ENCODE measurements at regions not wholly inside any gene's neighbourhood (a gene's known extent, or its start where the extent isn't known, plus 50 kb on each side); places are given as distances from the start of the nearest gene placed in this dataset.

DNA sequence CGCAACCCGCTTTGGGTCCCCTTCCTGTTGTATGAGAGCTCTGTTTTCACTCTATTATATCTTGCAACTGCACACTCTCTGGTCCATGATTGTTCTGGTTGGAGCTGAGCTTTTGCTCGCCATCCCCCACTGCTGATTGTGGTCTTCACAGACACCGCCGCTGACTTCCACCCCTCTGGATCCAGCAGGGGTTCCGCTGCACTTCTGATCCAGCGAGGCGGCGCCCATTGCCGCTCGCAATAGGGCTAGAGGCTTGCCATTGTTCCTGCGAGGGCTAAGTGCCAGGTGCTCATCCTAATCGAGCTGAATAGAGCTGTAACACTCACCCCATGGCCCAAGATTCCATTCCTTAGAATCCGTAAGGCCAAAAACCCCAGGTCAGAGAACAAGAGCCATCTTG lies 1905.8 kb upstream of the RAG2 start:
- DNase-seq (no peak), ATAC-seq (no peak)
- Histone ChIP-seq H3K4me3 (ENCODE audit: low read length) (no peak overlapping the region), H3K27ac (ENCODE audit: low read length) (no peak overlapping the region), H3K27me3 (ENCODE audit: control insufficient read depth, insufficient read depth) (no peaks in the 10 kb centered on the region), H3K9me3 (ENCODE audit: control insufficient read depth, low read length) (no peaks in the 10 kb centered on the region), H3K4me1 (ENCODE audit: control insufficient read depth, insufficient read depth, low read length) (no peaks in the 10 kb centered on the region)
- intact Hi-C loops (cut with DNase I), result no loop called here
- WGBS, result 93% methylated on average over 14 of the region's 14 CpGs

DNA sequence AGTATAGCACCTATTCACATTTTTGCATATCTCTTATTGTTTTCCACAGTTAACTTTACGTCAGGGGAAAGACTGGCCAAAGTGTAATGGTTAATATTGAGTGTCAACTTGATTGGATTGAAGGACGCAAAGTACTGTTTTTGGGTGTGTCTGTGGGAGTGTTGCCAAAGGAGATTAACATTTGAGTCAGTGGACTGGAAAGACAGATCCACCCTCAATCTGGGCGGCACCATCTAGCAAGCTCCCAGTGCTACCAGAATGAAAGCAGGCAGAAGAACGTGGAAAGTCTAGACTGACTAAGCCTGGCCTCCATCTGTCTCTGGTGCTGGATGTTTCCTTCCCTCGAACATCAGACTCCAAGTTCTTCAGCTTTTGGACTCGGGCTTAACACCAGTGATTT lies 1900.7 kb upstream of the RAG2 start:
- Histone ChIP-seq H3K27ac (ENCODE audit: low read length) (no peak overlapping the region), H3K9me3 (ENCODE audit: control insufficient read depth, low read length) (no peaks in the 10 kb centered on the region), H3K4me3 (ENCODE audit: low read length) (no peak overlapping the region), H3K4me1 (ENCODE audit: control insufficient read depth, insufficient read depth, low read length) (no peaks in the 10 kb centered on the region), H3K27me3 (ENCODE audit: control insufficient read depth, insufficient read depth) (no peaks in the 10 kb centered on the region)
- ATAC-seq (no peak), DNase-seq (no peak)
- intact Hi-C loops (cut with DNase I), result no loop called here
- 63% methylated on average over 6 of the region's 6 CpGs for WGBS

DNA sequence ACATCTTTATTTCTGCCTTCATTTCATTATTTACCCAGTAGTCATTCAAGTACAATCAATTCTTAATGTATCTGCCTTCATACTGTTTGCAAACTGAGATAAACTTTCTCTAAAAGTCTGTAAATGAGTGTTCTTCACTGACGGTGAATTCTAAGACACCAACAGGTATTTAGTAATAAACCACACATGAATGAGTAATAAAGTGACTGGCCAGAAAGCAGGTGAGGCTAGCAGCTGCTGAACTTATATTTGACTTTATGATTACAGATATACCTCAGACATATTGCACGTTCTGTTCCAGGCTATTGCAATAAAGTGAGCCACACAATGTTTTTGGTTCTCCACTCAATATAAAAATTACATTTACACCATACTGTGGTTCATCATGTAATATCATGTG lies 1894.0 kb upstream of the RAG2 start:
- Histone ChIP-seq H3K27ac (ENCODE audit: low read length) (no peak overlapping the region), H3K4me1 (ENCODE audit: control insufficient read depth, insufficient read depth, low read length) (no peaks in the 10 kb centered on the region), H3K4me3 (ENCODE audit: low read length) (no peak overlapping the region), H3K9me3 (ENCODE audit: control insufficient read depth, low read length) (no peaks in the 10 kb centered on the region), H3K27me3 (ENCODE audit: control insufficient read depth, insufficient read depth) (no peaks in the 10 kb centered on the region)
- DNase-seq (no peak), ATAC-seq (no peak)
- intact Hi-C loops (cut with DNase I), result no loop called here
- 89% methylated on average over 2 of the region's 2 CpGs for WGBS

DNA sequence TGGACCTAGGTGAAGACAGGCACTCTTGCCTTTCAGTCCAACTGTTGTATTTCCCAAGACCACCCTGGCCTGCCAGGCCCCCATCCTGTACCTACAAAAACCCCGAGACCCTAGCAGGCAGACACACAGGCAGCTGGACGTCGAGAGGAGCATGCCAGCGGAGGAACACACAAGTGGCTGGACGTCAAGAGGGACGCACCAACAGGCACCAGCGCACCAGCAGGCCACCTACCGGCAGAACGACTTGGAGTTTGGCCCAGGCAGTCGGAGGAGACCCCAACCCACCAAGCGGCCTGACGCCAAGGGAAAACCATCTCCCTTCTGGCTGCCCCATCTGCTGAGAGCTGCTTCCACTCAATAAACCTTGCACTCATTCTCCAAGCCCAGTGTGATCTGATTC lies 1883.4 kb upstream of the RAG2 start:
- no peaks in the 10 kb centered on the region for H3K4me1 ChIP-seq (ENCODE audit: control insufficient read depth, insufficient read depth, low read length)
- 93% methylated on average over 12 of the region's 12 CpGs for WGBS
- DNase-seq, result peak in 1 of 3 donors; percentile 34
- ATAC-seq, result no peak
- no peak overlapping the region for H3K4me3 ChIP-seq (ENCODE audit: low read length)
- no peaks in the 10 kb centered on the region for H3K9me3 ChIP-seq (ENCODE audit: control insufficient read depth, low read length)
- no peak overlapping the region for H3K27ac ChIP-seq (ENCODE audit: low read length)
- H3K27me3 ChIP-seq (ENCODE audit: control insufficient read depth, insufficient read depth), result no peaks in the 10 kb centered on the region
- intact Hi-C loops (cut with DNase I), result no loop called here

DNA sequence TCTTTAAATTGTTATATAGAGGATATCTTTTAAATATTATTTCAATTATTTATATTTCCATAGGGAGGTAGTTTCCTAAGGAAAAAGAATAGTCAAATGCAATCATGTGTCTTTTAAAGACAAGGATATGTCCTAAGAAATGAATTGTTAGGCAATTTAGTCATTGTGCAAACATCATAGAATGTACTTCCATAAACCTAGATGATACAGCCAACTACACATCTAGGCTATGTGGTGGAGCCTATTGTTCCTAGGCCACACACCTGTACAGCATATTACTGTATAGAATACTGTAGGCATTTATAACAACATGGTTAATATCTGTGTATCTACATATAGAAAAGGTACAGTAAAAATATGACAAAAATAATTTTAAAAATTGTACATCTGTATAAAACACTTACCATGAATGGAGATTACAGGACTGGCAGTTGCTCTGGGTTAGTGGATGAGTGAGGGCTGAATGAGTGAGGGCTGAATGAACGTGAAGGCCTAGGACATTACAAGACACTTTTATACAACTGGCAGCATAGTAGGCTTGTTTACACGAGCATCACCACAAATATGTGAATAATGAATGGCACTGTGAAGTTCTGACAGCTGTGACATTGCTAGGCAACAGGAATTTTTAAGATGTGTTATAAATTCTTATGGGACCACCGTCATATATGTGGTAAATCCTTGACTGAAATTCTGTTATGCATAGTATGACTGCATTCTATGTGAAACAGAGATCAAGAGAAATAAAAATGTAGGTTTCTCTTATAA lies 1879.0 kb upstream of the RAG2 start:
- 49% methylated on average over 3 of the region's 3 CpGs for WGBS
- no peak overlapping the region for H3K27ac ChIP-seq (ENCODE audit: low read length)
- ATAC-seq, result no peak
- H3K4me3 ChIP-seq (ENCODE audit: low read length), result no peak overlapping the region
- DNase-seq, result no peak
- H3K9me3 ChIP-seq (ENCODE audit: control insufficient read depth, low read length), result no peaks in the 10 kb centered on the region
- intact Hi-C loops (cut with DNase I), result no loop called here
- no peaks in the 10 kb centered on the region for H3K4me1 ChIP-seq (ENCODE audit: control insufficient read depth, insufficient read depth, low read length)
- no peaks in the 10 kb centered on the region for H3K27me3 ChIP-seq (ENCODE audit: control insufficient read depth, insufficient read depth)

DNA sequence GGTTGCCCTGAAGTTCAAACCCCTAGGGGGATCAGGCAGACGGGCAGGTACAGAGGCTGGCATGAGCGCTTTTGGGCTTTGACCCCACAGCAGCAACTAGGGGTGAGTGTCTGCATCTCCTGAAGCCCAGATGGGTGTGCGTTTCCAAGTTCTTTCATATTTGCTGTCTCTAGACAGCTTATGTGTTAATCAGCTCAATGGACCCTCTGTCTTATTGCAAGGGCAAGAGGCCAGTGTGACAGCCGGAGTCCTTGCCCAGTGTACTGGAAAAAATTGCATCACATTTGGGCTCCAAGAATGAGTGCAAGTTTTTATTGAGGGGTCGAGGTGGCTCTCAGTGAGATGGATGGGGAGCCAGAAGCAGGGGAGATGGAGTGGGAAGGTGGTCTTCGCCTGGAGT lies 1863.7 kb upstream of the RAG2 start:
- H3K4me1 ChIP-seq (ENCODE audit: control insufficient read depth, insufficient read depth, low read length), result no peaks in the 10 kb centered on the region
- no peak overlapping the region for H3K27ac ChIP-seq (ENCODE audit: low read length)
- no peak overlapping the region for H3K4me3 ChIP-seq (ENCODE audit: low read length)
- H3K27me3 ChIP-seq (ENCODE audit: control insufficient read depth, insufficient read depth), result no peaks in the 10 kb centered on the region
- 54% methylated on average over 6 of the region's 6 CpGs for WGBS
- ATAC-seq (peak; percentile 91 to 96), DNase-seq (peak; percentile 48 to 78 (median 66))
- intact Hi-C loops (cut with DNase I), result no loop called here
- no peaks in the 10 kb centered on the region for H3K9me3 ChIP-seq (ENCODE audit: control insufficient read depth, low read length)

DNA sequence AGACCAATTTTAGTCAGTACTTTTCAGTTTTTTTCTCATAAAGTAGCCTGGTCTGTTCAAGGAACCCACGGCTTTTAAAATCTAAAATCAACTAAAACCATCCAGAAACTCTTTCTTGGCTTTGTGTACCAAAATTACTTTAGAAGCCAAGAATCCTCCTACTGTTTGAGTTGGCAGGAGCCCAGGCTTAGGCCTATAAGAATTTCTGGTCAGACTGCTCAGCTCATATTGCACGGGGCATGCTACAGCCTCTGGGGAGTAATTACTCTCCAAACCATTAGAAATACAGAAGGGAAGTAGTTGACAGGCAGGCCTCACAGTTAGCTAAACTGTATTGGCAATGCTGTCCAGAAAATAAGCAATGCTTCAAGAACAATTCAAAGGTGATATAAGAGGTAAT lies 1862.9 kb upstream of the RAG2 start:
- Histone ChIP-seq H3K27me3 (ENCODE audit: control insufficient read depth, insufficient read depth) (no peaks in the 10 kb centered on the region), H3K4me3 (ENCODE audit: low read length) (no peak overlapping the region), H3K27ac (ENCODE audit: low read length) (no peak overlapping the region), H3K9me3 (ENCODE audit: control insufficient read depth, low read length) (no peaks in the 10 kb centered on the region), H3K4me1 (ENCODE audit: control insufficient read depth, insufficient read depth, low read length) (no peaks in the 10 kb centered on the region)
- 33% methylated on average over 2 of the region's 2 CpGs for WGBS
- ATAC-seq (peak; percentile 86 to 91), DNase-seq (peak; percentile 52 to 78 (median 61))
- intact Hi-C loops (cut with DNase I), result no loop called here

DNA sequence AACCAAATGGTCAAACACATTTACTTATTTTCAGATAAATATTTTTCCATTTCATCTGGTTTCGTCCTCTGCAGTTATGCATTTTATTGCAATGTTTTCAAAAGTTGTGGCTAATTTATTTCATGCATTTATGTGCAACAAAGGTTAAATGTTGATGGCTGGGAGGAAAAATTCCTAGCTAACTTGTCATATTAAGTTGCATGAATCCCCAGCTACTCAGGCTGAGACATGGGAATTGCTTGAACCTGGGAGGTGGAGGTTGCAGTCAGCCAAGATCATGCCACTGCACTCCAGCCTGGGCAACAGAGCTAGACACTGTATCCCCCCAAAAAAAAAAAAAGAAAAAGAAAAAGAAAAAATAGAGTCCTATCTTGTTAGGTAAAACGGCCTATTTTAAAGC lies 1862.4 kb upstream of the RAG2 start:
- ATAC-seq (no peak), DNase-seq (no peak)
- intact Hi-C loops (cut with DNase I), result no loop called here
- Histone ChIP-seq H3K9me3 (ENCODE audit: control insufficient read depth, low read length) (no peaks in the 10 kb centered on the region), H3K27me3 (ENCODE audit: control insufficient read depth, insufficient read depth) (no peaks in the 10 kb centered on the region), H3K4me1 (ENCODE audit: control insufficient read depth, insufficient read depth, low read length) (no peaks in the 10 kb centered on the region), H3K27ac (ENCODE audit: low read length) (no peak overlapping the region), H3K4me3 (ENCODE audit: low read length) (no peak overlapping the region)
- WGBS, result 57% methylated on average over 2 of the region's 2 CpGs

DNA sequence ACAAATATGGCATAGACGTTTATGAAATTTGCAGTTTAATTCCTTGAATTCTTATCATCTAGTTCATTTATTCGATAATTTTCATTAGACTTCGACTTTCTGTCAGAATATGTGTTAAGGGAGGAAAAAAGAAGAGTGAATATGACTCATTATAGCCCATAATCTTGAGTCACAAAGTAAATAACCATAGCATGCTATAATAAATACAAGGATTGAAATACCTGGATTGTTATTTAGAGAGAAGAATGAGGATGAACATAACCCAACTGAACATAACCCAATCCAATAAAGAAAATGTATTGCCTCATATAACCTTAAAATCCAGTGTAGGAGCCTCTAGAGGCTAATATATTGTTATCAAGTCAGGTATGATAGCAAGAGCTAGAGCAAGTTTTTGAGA lies 1858.3 kb upstream of the RAG2 start:
- Histone ChIP-seq H3K4me3 (ENCODE audit: low read length) (no peak overlapping the region), H3K4me1 (ENCODE audit: control insufficient read depth, insufficient read depth, low read length) (no peaks in the 10 kb centered on the region), H3K27ac (ENCODE audit: low read length) (no peak overlapping the region), H3K9me3 (ENCODE audit: control insufficient read depth, low read length) (no peaks in the 10 kb centered on the region), H3K27me3 (ENCODE audit: control insufficient read depth, insufficient read depth) (no peaks in the 10 kb centered on the region)
- WGBS, result 72% methylated on average over 3 of the region's 3 CpGs
- DNase-seq, result no peak
- no peak for ATAC-seq
- intact Hi-C loops (cut with DNase I), result no loop called here

DNA sequence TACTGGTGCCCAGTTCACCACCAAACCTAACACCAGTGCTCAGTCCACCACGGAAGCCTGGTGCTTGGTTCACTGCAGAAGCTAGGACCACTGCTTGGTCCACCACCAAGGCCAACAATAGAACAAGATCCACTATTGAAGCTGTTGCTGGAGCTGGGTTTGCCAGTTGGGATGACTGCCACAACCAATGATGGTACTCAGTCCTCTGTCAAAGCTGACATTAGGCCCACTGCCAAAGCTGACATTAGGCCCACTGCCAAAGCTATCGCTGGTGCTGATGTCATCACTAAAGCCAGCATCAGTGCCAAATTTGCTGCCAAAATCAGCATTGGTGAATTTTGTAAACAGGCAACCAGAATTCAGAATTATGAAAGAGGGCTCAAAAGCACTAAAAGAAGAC lies 1850.2 kb upstream of the RAG2 start:
- H3K27me3 ChIP-seq (ENCODE audit: control insufficient read depth, insufficient read depth), result no peaks in the 10 kb centered on the region
- intact Hi-C loops (cut with DNase I), result no loop called here
- peaks cover 4% of the 10 kb centered on the region for H3K4me1 ChIP-seq (ENCODE audit: control insufficient read depth, insufficient read depth, low read length)
- ATAC-seq (peak; percentile 14 to 80), DNase-seq (peak; percentile 45 to 83 (median 82))
- H3K4me3 ChIP-seq (ENCODE audit: low read length), result no peak overlapping the region
- H3K27ac ChIP-seq (ENCODE audit: low read length), result no peak overlapping the region
- no peaks in the 10 kb centered on the region for H3K9me3 ChIP-seq (ENCODE audit: control insufficient read depth, low read length)
- WGBS, result 37% methylated on average over 2 of the region's 2 CpGs

DNA sequence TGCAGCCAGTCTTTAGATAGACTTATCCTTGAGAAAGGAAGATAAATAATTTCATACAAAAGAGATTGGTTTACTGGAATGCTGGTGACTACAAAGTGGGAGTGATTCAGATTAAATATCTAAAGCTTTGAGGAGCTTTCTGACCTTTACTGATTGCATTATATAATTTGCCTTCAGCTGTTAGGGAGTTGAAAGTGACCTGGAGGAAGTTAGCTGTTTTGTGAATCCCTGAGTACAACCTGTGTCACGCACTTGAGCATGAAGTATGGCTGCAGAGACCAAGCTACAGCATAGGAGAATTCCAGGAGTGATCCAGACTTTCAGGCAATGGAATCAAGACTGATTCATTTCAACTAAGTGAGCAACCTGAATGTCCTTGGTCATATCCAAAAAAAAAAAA lies 1848.3 kb upstream of the RAG2 start:
- Histone ChIP-seq H3K4me1 (ENCODE audit: control insufficient read depth, insufficient read depth, low read length) (peaks cover 4% of the 10 kb centered on the region), H3K9me3 (ENCODE audit: control insufficient read depth, low read length) (no peaks in the 10 kb centered on the region), H3K4me3 (ENCODE audit: low read length) (no peak overlapping the region), H3K27me3 (ENCODE audit: control insufficient read depth, insufficient read depth) (no peaks in the 10 kb centered on the region), H3K27ac (ENCODE audit: low read length) (no peak overlapping the region)
- WGBS, result 72% methylated on average over 1 of the region's 1 CpG
- intact Hi-C loops (cut with DNase I), result no loop called here
- DNase-seq (no peak), ATAC-seq (no peak)

DNA sequence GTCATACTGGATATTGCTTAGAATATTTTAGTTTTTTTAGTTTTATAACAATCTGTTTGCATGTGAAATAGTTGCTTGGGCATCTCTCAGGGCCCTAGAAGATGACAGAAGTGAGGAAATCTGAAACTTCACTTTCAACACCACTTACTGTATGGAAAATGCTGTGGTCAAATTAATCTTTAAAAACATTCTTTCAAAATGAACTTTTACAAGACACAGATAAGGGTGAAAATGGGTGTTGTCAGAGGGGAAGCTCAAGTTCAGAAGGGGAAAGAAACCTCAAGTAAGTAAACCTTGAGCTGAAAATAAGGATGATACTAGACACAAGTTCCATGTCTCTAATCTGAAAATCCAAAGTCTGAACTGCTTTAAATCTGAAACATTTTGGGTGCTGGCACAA lies 1840.1 kb upstream of the RAG2 start:
- intact Hi-C loops (cut with DNase I), result no loop called here
- ATAC-seq, result no peak
- Histone ChIP-seq H3K9me3 (ENCODE audit: control insufficient read depth, low read length) (no peaks in the 10 kb centered on the region), H3K4me3 (ENCODE audit: low read length) (no peak overlapping the region), H3K4me1 (ENCODE audit: control insufficient read depth, insufficient read depth, low read length) (no peaks in the 10 kb centered on the region), H3K27me3 (ENCODE audit: control insufficient read depth, insufficient read depth) (no peaks in the 10 kb centered on the region), H3K27ac (ENCODE audit: low read length) (no peak overlapping the region)
- no peak for DNase-seq
